ENCODE measurements at regions not wholly inside any gene's neighbourhood (a gene's known extent, or its start where the extent isn't known, plus 50 kb on each side); places are given as distances from the start of the nearest gene placed in this dataset.

GRCh38 chr12:71071536-71072097, 86.2 kb downstream of the TSPAN8 start:
- no peaks in the 10 kb centered on the region for H3K27me3 ChIP-seq (ENCODE audit: low read length)

GRCh38 chr12:71070416-71071128, 87.2 kb downstream of the TSPAN8 start:
- intact Hi-C loops (cut with micrococcal nuclease) = no loop called here
- POLR2A ChIA-PET (ENCODE audit: unreplicated experiment) = no interaction called here
- TF ChIP-seq EZH2 (IDR thresholded peaks at IDR 0.05; ENCODE audit: low read length, unreplicated experiment) (no peak), EZH2phosphoT487 (IDR thresholded peaks at IDR 0.05; ENCODE audit: borderline replicate concordance, low read length) (no peak), CTCF (conservative IDR thresholded peaks at IDR 0.05; ENCODE audit: low read depth, low read length) (no peak)

More at GRCh38 chr12:71071536-71072097, 86.2 kb downstream of the TSPAN8 start:
- H3K4me3 ChIP-seq (ENCODE audit: low read length) = no peak overlapping the region
- TF ChIP-seq CTCF (conservative IDR thresholded peaks at IDR 0.05; ENCODE audit: low read depth, low read length) (no peak), EZH2phosphoT487 (IDR thresholded peaks at IDR 0.05; ENCODE audit: borderline replicate concordance, low read length) (no peak), EZH2 (IDR thresholded peaks at IDR 0.05; ENCODE audit: low read length, unreplicated experiment) (no peak)
- no peaks in the 10 kb centered on the region for H3K9me2 ChIP-seq (replicated peaks; ENCODE audit: low read length)
- H3K4me2 ChIP-seq (ENCODE audit: low read length) = peak overlapping the region; percentile 46
- BruUV-seq (replicated peaks) = no TSS peak
- H3K4me1 ChIP-seq (ENCODE audit: insufficient read depth, low read length) = peaks cover 23% of the 10 kb centered on the region
- no peak overlapping the region for H2AFZ ChIP-seq (ENCODE audit: low read length)
- no peak overlapping the region for H3K9ac ChIP-seq (ENCODE audit: low read length)
- intact Hi-C loops (cut with micrococcal nuclease) = no loop called here
- POLR2A ChIA-PET (ENCODE audit: unreplicated experiment) = no interaction called here
- no peaks in the 10 kb centered on the region for H4K20me1 ChIP-seq (ENCODE audit: low read length)
- DNase-seq (peak; percentile 70), ATAC-seq (peak; percentile 61)
- no peaks in the 10 kb centered on the region for H3K9me3 ChIP-seq (ENCODE audit: low read length)
- peaks cover 4% of the 10 kb centered on the region for H3F3A ChIP-seq (ENCODE audit: low read length, unreplicated experiment)
- CTCF ChIA-PET = no interaction called here
- no peaks in the 10 kb centered on the region for H3K79me2 ChIP-seq (ENCODE audit: low read length)
- peak overlapping the region; percentile 78 for H3K27ac ChIP-seq (ENCODE audit: low read length)
- no peaks in the 10 kb centered on the region for H3K36me3 ChIP-seq (ENCODE audit: low read depth, low read length)

DNA sequence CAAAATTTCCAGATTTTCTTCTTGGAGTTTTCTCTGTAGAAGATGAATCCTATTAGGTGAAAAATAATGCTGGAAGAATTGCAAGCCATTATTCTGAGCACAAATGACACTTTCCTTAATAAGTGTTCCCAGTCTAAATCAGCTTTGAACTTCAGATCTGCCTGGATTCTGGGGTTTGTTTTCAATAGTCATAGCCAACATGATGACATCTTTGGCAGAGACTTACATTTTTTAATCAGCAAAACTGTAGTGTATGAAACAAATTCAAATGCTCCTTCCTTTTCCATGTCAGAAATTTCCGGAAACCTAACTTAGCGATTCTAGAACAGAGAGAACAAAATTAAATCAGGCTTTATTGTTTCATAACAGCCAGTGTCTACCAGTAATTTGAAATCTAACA, 88.5 kb downstream of the TSPAN8 start:
- POLR2A ChIA-PET (ENCODE audit: unreplicated experiment) = no interaction called here
- Histone ChIP-seq H3K4me2 (ENCODE audit: low read length) (no peak overlapping the region), H3K79me2 (ENCODE audit: low read length) (no peaks in the 10 kb centered on the region), H3K9ac (ENCODE audit: low read length) (no peak overlapping the region), H3K36me3 (ENCODE audit: low read depth, low read length) (no peaks in the 10 kb centered on the region), H3K4me3 (ENCODE audit: low read length) (no peak overlapping the region), H3K4me1 (ENCODE audit: insufficient read depth, low read length) (peaks cover 15% of the 10 kb centered on the region), H3K27ac (ENCODE audit: low read length) (no peak overlapping the region), H3K9me3 (ENCODE audit: low read length) (no peaks in the 10 kb centered on the region), H3F3A (ENCODE audit: low read length, unreplicated experiment) (peaks cover 4% of the 10 kb centered on the region), H2AFZ (ENCODE audit: low read length) (no peak overlapping the region), H3K27me3 (ENCODE audit: low read length) (no peaks in the 10 kb centered on the region), H4K20me1 (ENCODE audit: low read length) (no peaks in the 10 kb centered on the region), H3K9me2 (replicated peaks; ENCODE audit: low read length) (no peaks in the 10 kb centered on the region)
- TF ChIP-seq CTCF (conservative IDR thresholded peaks at IDR 0.05; ENCODE audit: low read depth, low read length) = no peak
- TF ChIP-seq EZH2 (IDR thresholded peaks at IDR 0.05; ENCODE audit: low read length, unreplicated experiment) = no peak
- TF ChIP-seq EZH2phosphoT487 (IDR thresholded peaks at IDR 0.05; ENCODE audit: borderline replicate concordance, low read length) = no peak
- DNase-seq = no peak
- intact Hi-C loops (cut with micrococcal nuclease) = no loop called here
- ATAC-seq = no peak
- CTCF ChIA-PET = no interaction called here
- no TSS peak for BruUV-seq (replicated peaks)

More at GRCh38 chr12:71070416-71071128, 87.2 kb downstream of the TSPAN8 start:
- Histone ChIP-seq H3K4me1 (ENCODE audit: insufficient read depth, low read length) (peaks cover 19% of the 10 kb centered on the region), H4K20me1 (ENCODE audit: low read length) (no peaks in the 10 kb centered on the region), H3K4me3 (ENCODE audit: low read length) (no peak overlapping the region), H3K4me2 (ENCODE audit: low read length) (peak overlapping the region; percentile 46), H3K36me3 (ENCODE audit: low read depth, low read length) (no peaks in the 10 kb centered on the region), H3K79me2 (ENCODE audit: low read length) (no peaks in the 10 kb centered on the region), H2AFZ (ENCODE audit: low read length) (no peak overlapping the region), H3F3A (ENCODE audit: low read length, unreplicated experiment) (peaks cover 4% of the 10 kb centered on the region), H3K9ac (ENCODE audit: low read length) (0 out of 2 replicates have a peak overlapping the region, but pooled peaks have one; percentile 4), H3K27ac (ENCODE audit: low read length) (peak overlapping the region; percentile 78), H3K9me2 (replicated peaks; ENCODE audit: low read length) (no peaks in the 10 kb centered on the region), H3K9me3 (ENCODE audit: low read length) (no peaks in the 10 kb centered on the region), H3K27me3 (ENCODE audit: low read length) (no peaks in the 10 kb centered on the region)
- no TSS peak for BruUV-seq (replicated peaks)
- ATAC-seq (peak; percentile 54), DNase-seq (peak; percentile 50)
- CTCF ChIA-PET = interaction anchor here (0.6 kb wide), 1 partner anchor 350 kb away, joined by 3 read pairs; no protein-coding TSS in a partner anchor

All from PC-3 (cell line).